ENCODE measurements at regions not wholly inside any gene's neighbourhood (a gene's known extent, or its start where the extent isn't known, plus 50 kb on each side); places are given as distances from the start of the nearest gene placed in this dataset.

DNA sequence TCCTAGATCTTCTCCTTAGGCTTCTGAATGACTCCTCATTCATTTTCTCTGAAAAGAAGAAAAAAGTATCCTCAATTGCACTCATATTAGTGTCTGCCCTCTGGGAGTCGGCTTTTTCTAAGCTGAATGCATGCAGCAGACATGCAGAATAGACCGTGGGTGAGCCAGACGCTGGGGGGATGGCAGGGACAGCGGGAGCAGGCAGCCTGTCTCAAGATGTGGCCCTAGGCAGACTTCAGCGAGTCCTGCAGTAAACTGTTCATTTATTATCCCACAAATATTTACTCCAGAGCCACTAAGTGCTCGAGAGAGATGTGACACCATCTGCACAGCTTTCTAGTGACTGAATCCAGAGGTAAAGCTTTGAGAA, 164.9 kb upstream of the RAI14 start:
- TF ChIP-seq FOXP2 (optimal IDR thresholded peaks at IDR 0.05; ENCODE audit: borderline replicate concordance, extremely low read depth, extremely low read length, insufficient read depth) (no peak), SIN3A (IDR thresholded peaks at IDR 0.05; ENCODE audit: borderline replicate concordance, insufficient read depth, low read length) (no peak), TAF1 (IDR thresholded peaks at IDR 0.05; ENCODE audit: borderline replicate concordance, insufficient read depth, low read length) (no peak), POLR2AphosphoS5 (IDR thresholded peaks at IDR 0.05; ENCODE audit: low read depth, low read length) (no peak)
- TF ChIP-seq, protein P1, sequence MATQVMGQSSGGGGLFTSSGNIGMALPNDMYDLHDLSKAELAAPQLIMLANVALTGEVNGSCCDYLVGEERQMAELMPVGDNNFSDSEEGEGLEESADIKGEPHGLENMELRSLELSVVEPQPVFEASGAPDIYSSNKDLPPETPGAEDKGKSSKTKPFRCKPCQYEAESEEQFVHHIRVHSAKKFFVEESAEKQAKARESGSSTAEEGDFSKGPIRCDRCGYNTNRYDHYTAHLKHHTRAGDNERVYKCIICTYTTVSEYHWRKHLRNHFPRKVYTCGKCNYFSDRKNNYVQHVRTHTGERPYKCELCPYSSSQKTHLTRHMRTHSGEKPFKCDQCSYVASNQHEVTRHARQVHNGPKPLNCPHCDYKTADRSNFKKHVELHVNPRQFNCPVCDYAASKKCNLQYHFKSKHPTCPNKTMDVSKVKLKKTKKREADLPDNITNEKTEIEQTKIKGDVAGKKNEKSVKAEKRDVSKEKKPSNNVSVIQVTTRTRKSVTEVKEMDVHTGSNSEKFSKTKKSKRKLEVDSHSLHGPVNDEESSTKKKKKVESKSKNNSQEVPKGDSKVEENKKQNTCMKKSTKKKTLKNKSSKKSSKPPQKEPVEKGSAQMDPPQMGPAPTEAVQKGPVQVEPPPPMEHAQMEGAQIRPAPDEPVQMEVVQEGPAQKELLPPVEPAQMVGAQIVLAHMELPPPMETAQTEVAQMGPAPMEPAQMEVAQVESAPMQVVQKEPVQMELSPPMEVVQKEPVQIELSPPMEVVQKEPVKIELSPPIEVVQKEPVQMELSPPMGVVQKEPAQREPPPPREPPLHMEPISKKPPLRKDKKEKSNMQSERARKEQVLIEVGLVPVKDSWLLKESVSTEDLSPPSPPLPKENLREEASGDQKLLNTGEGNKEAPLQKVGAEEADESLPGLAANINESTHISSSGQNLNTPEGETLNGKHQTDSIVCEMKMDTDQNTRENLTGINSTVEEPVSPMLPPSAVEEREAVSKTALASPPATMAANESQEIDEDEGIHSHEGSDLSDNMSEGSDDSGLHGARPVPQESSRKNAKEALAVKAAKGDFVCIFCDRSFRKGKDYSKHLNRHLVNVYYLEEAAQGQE (IDR thresholded peaks at IDR 0.05; ENCODE audit: insufficient read depth in 1 of 2, low read depth in 2 of 2, low read length in 2 of 2), result no peak

DNA sequence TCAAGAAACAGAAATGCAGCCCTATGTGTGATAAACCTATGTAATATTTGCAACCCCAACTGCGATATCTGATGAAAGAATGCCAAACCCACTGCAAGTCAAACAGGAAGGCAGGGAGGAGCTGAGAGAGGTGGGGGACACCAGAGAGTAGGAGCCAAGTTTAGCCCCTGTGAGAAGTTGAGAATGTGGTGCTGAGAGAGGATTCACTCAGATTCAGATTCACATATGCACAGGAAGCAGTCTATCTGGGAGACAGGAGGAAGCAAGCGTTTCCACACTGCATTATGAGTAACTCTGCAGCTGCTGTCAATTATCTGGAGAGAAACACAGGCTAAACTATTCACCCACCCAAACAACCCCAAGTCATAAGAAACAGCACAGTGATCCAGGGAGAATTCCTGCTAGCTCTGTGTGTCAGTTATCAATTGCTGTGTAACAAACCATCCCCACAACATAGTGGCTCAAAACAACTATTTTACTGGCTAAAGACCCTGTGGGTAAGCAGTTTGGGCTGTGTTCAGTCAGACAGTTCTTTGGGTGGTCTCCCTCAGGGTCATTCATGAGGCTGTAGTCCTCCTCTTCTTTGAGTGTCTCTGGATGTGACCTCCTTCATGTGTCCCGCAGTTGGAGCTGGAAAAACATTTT, 161.9 kb upstream of the RAI14 start:
- TF ChIP-seq FOXP2 (optimal IDR thresholded peaks at IDR 0.05; ENCODE audit: borderline replicate concordance, extremely low read depth, extremely low read length, insufficient read depth), result no peak
- TF ChIP-seq, protein P1 (IDR thresholded peaks at IDR 0.05; ENCODE audit: insufficient read depth in 1 of 2, low read depth in 2 of 2, low read length in 2 of 2), result 0 out of 4 replicates have a peak, but pooled peaks of 1 of the 2 experiments have one; percentile 20

- TF ChIP-seq FOXP2 (optimal IDR thresholded peaks at IDR 0.05; ENCODE audit: borderline replicate concordance, extremely low read depth, extremely low read length, insufficient read depth) (no peak), SIN3A (IDR thresholded peaks at IDR 0.05; ENCODE audit: borderline replicate concordance, insufficient read depth, low read length) (no peak), POLR2AphosphoS5 (IDR thresholded peaks at IDR 0.05; ENCODE audit: low read depth, low read length) (no peak), TAF1 (IDR thresholded peaks at IDR 0.05; ENCODE audit: borderline replicate concordance, insufficient read depth, low read length) (no peak)
- TF ChIP-seq, protein P1 (IDR thresholded peaks at IDR 0.05; ENCODE audit: insufficient read depth in 1 of 2, low read depth in 2 of 2, low read length in 2 of 2), result no peak
Measured at GRCh38 chr5:34495178-34495577, 160.9 kb upstream of the RAI14 start.

DNA sequence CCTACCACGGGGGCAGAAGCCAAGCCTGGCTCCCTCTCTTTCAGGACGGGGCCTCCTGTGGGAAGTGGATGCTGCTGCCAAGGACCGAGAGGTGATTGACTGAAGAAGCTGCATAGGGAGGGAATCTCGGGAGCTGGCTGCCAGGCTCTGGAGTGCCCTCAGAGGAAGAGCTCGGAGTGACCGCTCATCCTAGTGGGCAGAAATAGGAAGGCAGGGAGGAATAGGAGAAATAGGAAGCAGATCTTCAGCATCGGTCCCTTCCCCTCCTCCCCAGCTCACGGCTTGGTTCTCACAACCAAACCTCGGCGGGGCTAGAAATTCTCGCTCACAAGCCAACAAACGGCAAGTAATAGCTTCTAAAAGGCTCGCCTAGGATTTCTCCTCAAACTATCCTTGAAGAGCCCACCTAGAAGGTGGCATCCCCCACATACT, 159.9 kb upstream of the RAI14 start:
- no peak for TF ChIP-seq SIN3A (IDR thresholded peaks at IDR 0.05; ENCODE audit: borderline replicate concordance, insufficient read depth, low read length)
- no peak for TF ChIP-seq FOXP2 (optimal IDR thresholded peaks at IDR 0.05; ENCODE audit: borderline replicate concordance, extremely low read depth, extremely low read length, insufficient read depth)
- TF ChIP-seq, protein P1 (IDR thresholded peaks at IDR 0.05; ENCODE audit: insufficient read depth in 1 of 2, low read depth in 2 of 2, low read length in 2 of 2), result no peak
- TF ChIP-seq POLR2AphosphoS5 (IDR thresholded peaks at IDR 0.05; ENCODE audit: low read depth, low read length), result no peak
- TF ChIP-seq TAF1 (IDR thresholded peaks at IDR 0.05; ENCODE audit: borderline replicate concordance, insufficient read depth, low read length), result no peak
